ENCODE measurements at regions not wholly inside any gene's neighbourhood (a gene's known extent, or its start where the extent isn't known, plus 50 kb on each side); places are given as distances from the start of the nearest gene placed in this dataset.

GRCh38 chr6:22411376-22412105 lies 114.7 kb upstream of the PRL start:
- FAIRE-seq, result no peak
- 71 to 87% (median 76%) methylated on average over 3 of the region's 3 CpGs for WGBS, 3 donors
- Histone ChIP-seq H3K27ac (ENCODE audit: low read depth in 1 of 3, low read length in 2 of 3) (no peak overlapping the region), H3K27me3 (ENCODE audit: control insufficient read depth in 3 of 3, insufficient read depth in 3 of 3, low read length in 3 of 3) (no peaks in the 10 kb centered on the region), H3K4me1 (ENCODE audit: control insufficient read depth in 3 of 3, insufficient read depth in 2 of 3, low read depth in 1 of 3, low read length in 2 of 3) (no peaks in the 10 kb centered on the region), H3K9me3 (ENCODE audit: control insufficient read depth in 2 of 2, insufficient read depth in 1 of 2, low read depth in 1 of 2, low read length in 1 of 2) (no peaks in the 10 kb centered on the region), H3K36me3 (ENCODE audit: control insufficient read depth in 3 of 3, insufficient read depth in 2 of 3, low read depth in 1 of 3, low read length in 3 of 3) (no peaks in the 10 kb centered on the region), H3K4me3 (ENCODE audit: low read depth in 1 of 3, low read length in 3 of 3) (no peak overlapping the region)
- no peak for DNase-seq

- H3K4me1 ChIP-seq (ENCODE audit: control insufficient read depth in 3 of 3, insufficient read depth in 2 of 3, low read depth in 1 of 3, low read length in 2 of 3), result no peaks in the 10 kb centered on the region
- H3K9me3 ChIP-seq (ENCODE audit: control insufficient read depth in 2 of 2, insufficient read depth in 1 of 2, low read depth in 1 of 2, low read length in 1 of 2), result no peaks in the 10 kb centered on the region
- DNase-seq, result no peak
- 59 to 67% (median 61%) methylated on average over 2 of the region's 2 CpGs for WGBS, 3 donors
- no peak for FAIRE-seq
- no peak overlapping the region for H3K4me3 ChIP-seq (ENCODE audit: low read depth in 1 of 3, low read length in 3 of 3)
- H3K36me3 ChIP-seq (ENCODE audit: control insufficient read depth in 3 of 3, insufficient read depth in 2 of 3, low read depth in 1 of 3, low read length in 3 of 3), result no peaks in the 10 kb centered on the region
- no peak overlapping the region for H3K27ac ChIP-seq (ENCODE audit: low read depth in 1 of 3, low read length in 2 of 3)
- H3K27me3 ChIP-seq (ENCODE audit: control insufficient read depth in 3 of 3, insufficient read depth in 3 of 3, low read length in 3 of 3), result no peaks in the 10 kb centered on the region
Observed at GRCh38 chr6:22412994-22413393, 116.2 kb upstream of the PRL start.

- no peaks in the 10 kb centered on the region for H3K27me3 ChIP-seq (ENCODE audit: control insufficient read depth in 3 of 3, insufficient read depth in 3 of 3, low read length in 3 of 3)
- no peak for FAIRE-seq
- no peaks in the 10 kb centered on the region for H3K9me3 ChIP-seq (ENCODE audit: control insufficient read depth in 2 of 2, insufficient read depth in 1 of 2, low read depth in 1 of 2, low read length in 1 of 2)
- no peak for DNase-seq
- H3K27ac ChIP-seq (ENCODE audit: low read depth in 1 of 3, low read length in 2 of 3), result no peak overlapping the region
- no peaks in the 10 kb centered on the region for H3K4me1 ChIP-seq (ENCODE audit: control insufficient read depth in 3 of 3, insufficient read depth in 2 of 3, low read depth in 1 of 3, low read length in 2 of 3)
- no peaks in the 10 kb centered on the region for H3K36me3 ChIP-seq (ENCODE audit: control insufficient read depth in 3 of 3, insufficient read depth in 2 of 3, low read depth in 1 of 3, low read length in 3 of 3)
- no peak overlapping the region for H3K4me3 ChIP-seq (ENCODE audit: low read depth in 1 of 3, low read length in 3 of 3)
- 55 to 72% (median 62%) methylated on average over 6 of the region's 6 CpGs for WGBS, 3 donors
Observed at GRCh38 chr6:22413681-22414311, 117.0 kb upstream of the PRL start.

- 83 to 86% (median 85%) methylated on average over 1 of the region's 1 CpG for WGBS, 3 donors
- H3K27ac ChIP-seq (ENCODE audit: low read depth in 1 of 3, low read length in 2 of 3), result no peak overlapping the region
- H3K27me3 ChIP-seq (ENCODE audit: control insufficient read depth in 3 of 3, insufficient read depth in 3 of 3, low read length in 3 of 3), result no peaks in the 10 kb centered on the region
- H3K4me3 ChIP-seq (ENCODE audit: low read depth in 1 of 3, low read length in 3 of 3), result no peak overlapping the region
- DNase-seq (no peak), FAIRE-seq (no peak)
- no peaks in the 10 kb centered on the region for H3K9me3 ChIP-seq (ENCODE audit: control insufficient read depth in 2 of 2, insufficient read depth in 1 of 2, low read depth in 1 of 2, low read length in 1 of 2)
- H3K36me3 ChIP-seq (ENCODE audit: control insufficient read depth in 3 of 3, insufficient read depth in 2 of 3, low read depth in 1 of 3, low read length in 3 of 3), result no peaks in the 10 kb centered on the region
- H3K4me1 ChIP-seq (ENCODE audit: control insufficient read depth in 3 of 3, insufficient read depth in 2 of 3, low read depth in 1 of 3, low read length in 2 of 3), result no peaks in the 10 kb centered on the region
Observed at GRCh38 chr6:22418714-22419113, 121.9 kb upstream of the PRL start.

- no peaks in the 10 kb centered on the region for H3K4me1 ChIP-seq (ENCODE audit: control insufficient read depth in 3 of 3, insufficient read depth in 2 of 3, low read depth in 1 of 3, low read length in 2 of 3)
- H3K4me3 ChIP-seq (ENCODE audit: low read depth in 1 of 3, low read length in 3 of 3), result no peak overlapping the region
- no peaks in the 10 kb centered on the region for H3K9me3 ChIP-seq (ENCODE audit: control insufficient read depth in 2 of 2, insufficient read depth in 1 of 2, low read depth in 1 of 2, low read length in 1 of 2)
- no peak overlapping the region for H3K27ac ChIP-seq (ENCODE audit: low read depth in 1 of 3, low read length in 2 of 3)
- WGBS, 3 donors, result 73 to 78% (median 75%) methylated on average over 2 of the region's 2 CpGs
- no peaks in the 10 kb centered on the region for H3K36me3 ChIP-seq (ENCODE audit: control insufficient read depth in 3 of 3, insufficient read depth in 2 of 3, low read depth in 1 of 3, low read length in 3 of 3)
- H3K27me3 ChIP-seq (ENCODE audit: control insufficient read depth in 3 of 3, insufficient read depth in 3 of 3, low read length in 3 of 3), result no peaks in the 10 kb centered on the region
- FAIRE-seq (no peak), DNase-seq (no peak)
Observed at GRCh38 chr6:22421198-22421597, 124.4 kb upstream of the PRL start.

- FAIRE-seq, result no peak
- WGBS, 3 donors, result 77 to 82% (median 82%) methylated on average over 2 of the region's 2 CpGs
Observed at GRCh38 chr6:22424196-22424595, 127.4 kb upstream of the PRL start.

GRCh38 chr6:22432060-22432459 lies 135.2 kb upstream of the PRL start:
- FAIRE-seq (no peak), DNase-seq (no peak)
- WGBS, 3 donors, result 92 to 98% (median 95%) methylated on average over 2 of the region's 2 CpGs
- Histone ChIP-seq H3K27ac (ENCODE audit: low read depth in 1 of 3, low read length in 2 of 3) (no peak overlapping the region), H3K9me3 (ENCODE audit: control insufficient read depth in 2 of 2, insufficient read depth in 1 of 2, low read depth in 1 of 2, low read length in 1 of 2) (no peaks in the 10 kb centered on the region), H3K36me3 (ENCODE audit: control insufficient read depth in 3 of 3, insufficient read depth in 2 of 3, low read depth in 1 of 3, low read length in 3 of 3) (no peaks in the 10 kb centered on the region), H3K4me3 (ENCODE audit: low read depth in 1 of 3, low read length in 3 of 3) (no peak overlapping the region), H3K27me3 (ENCODE audit: control insufficient read depth in 3 of 3, insufficient read depth in 3 of 3, low read length in 3 of 3) (no peaks in the 10 kb centered on the region), H3K4me1 (ENCODE audit: control insufficient read depth in 3 of 3, insufficient read depth in 2 of 3, low read depth in 1 of 3, low read length in 2 of 3) (no peaks in the 10 kb centered on the region)

More at GRCh38 chr6:22424196-22424595, 127.4 kb upstream of the PRL start:
- Histone ChIP-seq H3K36me3 (ENCODE audit: control insufficient read depth in 3 of 3, insufficient read depth in 2 of 3, low read depth in 1 of 3, low read length in 3 of 3) (no peaks in the 10 kb centered on the region), H3K9me3 (ENCODE audit: control insufficient read depth in 2 of 2, insufficient read depth in 1 of 2, low read depth in 1 of 2, low read length in 1 of 2) (no peaks in the 10 kb centered on the region), H3K4me1 (ENCODE audit: control insufficient read depth in 3 of 3, insufficient read depth in 2 of 3, low read depth in 1 of 3, low read length in 2 of 3) (no peaks in the 10 kb centered on the region), H3K27me3 (ENCODE audit: control insufficient read depth in 3 of 3, insufficient read depth in 3 of 3, low read length in 3 of 3) (no peaks in the 10 kb centered on the region), H3K27ac (ENCODE audit: low read depth in 1 of 3, low read length in 2 of 3) (no peak overlapping the region), H3K4me3 (ENCODE audit: low read depth in 1 of 3, low read length in 3 of 3) (no peak overlapping the region)
- DNase-seq, result no peak

GRCh38 chr6:22433745-22434144 lies 135.6 kb upstream of the HDGFL1 start:
- FAIRE-seq (no peak), DNase-seq (no peak)
- Histone ChIP-seq H3K9me3 (ENCODE audit: control insufficient read depth in 2 of 2, insufficient read depth in 1 of 2, low read depth in 1 of 2, low read length in 1 of 2) (no peaks in the 10 kb centered on the region), H3K27me3 (ENCODE audit: control insufficient read depth in 3 of 3, insufficient read depth in 3 of 3, low read length in 3 of 3) (no peaks in the 10 kb centered on the region), H3K27ac (ENCODE audit: low read depth in 1 of 3, low read length in 2 of 3) (no peak overlapping the region), H3K4me1 (ENCODE audit: control insufficient read depth in 3 of 3, insufficient read depth in 2 of 3, low read depth in 1 of 3, low read length in 2 of 3) (no peaks in the 10 kb centered on the region), H3K4me3 (ENCODE audit: low read depth in 1 of 3, low read length in 3 of 3) (no peak overlapping the region), H3K36me3 (ENCODE audit: control insufficient read depth in 3 of 3, insufficient read depth in 2 of 3, low read depth in 1 of 3, low read length in 3 of 3) (no peaks in the 10 kb centered on the region)
- 72 to 94% (median 84%) methylated on average over 6 of the region's 6 CpGs for WGBS, 3 donors

- no peaks in the 10 kb centered on the region for H3K36me3 ChIP-seq (ENCODE audit: control insufficient read depth in 3 of 3, insufficient read depth in 2 of 3, low read depth in 1 of 3, low read length in 3 of 3)
- H3K27ac ChIP-seq (ENCODE audit: low read depth in 1 of 3, low read length in 2 of 3), result no peak overlapping the region
- no peak for DNase-seq
- H3K4me1 ChIP-seq (ENCODE audit: control insufficient read depth in 3 of 3, insufficient read depth in 2 of 3, low read depth in 1 of 3, low read length in 2 of 3), result no peaks in the 10 kb centered on the region
- 73 to 93% (median 81%) methylated on average over 4 of the region's 4 CpGs for WGBS, 3 donors
- no peaks in the 10 kb centered on the region for H3K27me3 ChIP-seq (ENCODE audit: control insufficient read depth in 3 of 3, insufficient read depth in 3 of 3, low read length in 3 of 3)
- H3K4me3 ChIP-seq (ENCODE audit: low read depth in 1 of 3, low read length in 3 of 3), result no peak overlapping the region
- H3K9me3 ChIP-seq (ENCODE audit: control insufficient read depth in 2 of 2, insufficient read depth in 1 of 2, low read depth in 1 of 2, low read length in 1 of 2), result no peaks in the 10 kb centered on the region
- FAIRE-seq, result no peak
Observed at GRCh38 chr6:22435151-22435550, 134.2 kb upstream of the HDGFL1 start.

All from small intestine (tissue), 7 donors.